Pons (tissue), 1 donor: ENCODE measurements at regions not wholly inside any gene's neighbourhood (a gene's known extent, or its start where the extent isn't known, plus 50 kb on each side); places are given as distances from the start of the nearest gene placed in this dataset.
"Not testable (repeated sequence)": the region's sequence is repeated elsewhere in the genome, so short reads cannot be mapped to it uniquely, and the experiment has no call there.

Experiments
- DNase-seq: peaks from one replicate; pipeline ENCODE4 v3.0.0-alpha.2; 2016; ENCODE audit warnings: low spot score

DNA sequence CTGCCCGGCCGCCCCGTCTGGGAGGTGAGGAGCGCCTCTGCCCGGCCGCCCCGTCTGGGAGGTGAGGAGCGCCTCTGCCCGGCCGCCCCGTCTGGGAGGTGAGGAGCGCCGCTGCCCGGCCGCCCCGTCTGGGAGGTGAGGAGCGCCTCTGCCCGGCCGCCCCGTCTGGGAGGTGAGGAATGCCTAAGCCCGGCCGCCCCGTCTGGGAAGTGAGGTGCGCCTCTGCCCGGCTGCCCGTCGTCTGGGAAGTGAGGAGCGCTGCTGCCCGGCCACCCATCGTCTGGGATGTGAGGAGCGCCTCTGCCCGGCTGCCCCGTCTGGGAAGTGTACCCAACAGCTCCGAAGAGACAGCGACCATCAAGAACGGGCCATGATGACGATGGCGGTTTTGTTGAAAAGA, 136.6 kb upstream of the PROKR2 start:
- not testable (repeated sequence) for DNase-seq

DNA sequence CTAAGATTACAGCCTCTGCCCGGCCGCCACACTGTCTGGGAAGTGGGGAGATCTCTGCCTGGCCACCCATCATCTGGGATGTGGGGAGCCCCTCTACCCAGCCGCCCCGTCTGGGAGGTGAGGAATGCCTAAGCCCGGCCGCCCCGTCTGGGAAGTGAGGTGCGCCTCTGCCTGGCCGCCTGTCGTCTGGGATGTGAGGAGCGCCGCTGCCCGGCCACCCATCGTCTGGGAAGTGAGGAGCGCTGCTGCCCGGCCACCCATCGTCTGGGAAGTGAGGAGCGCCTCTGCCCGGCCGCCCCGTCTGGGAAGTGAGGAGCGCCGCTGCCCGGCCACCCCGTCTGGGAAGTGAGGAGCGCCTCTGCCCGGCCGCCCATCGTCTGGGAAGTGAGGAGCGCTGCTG, 135.9 kb upstream of the PROKR2 start:
- DNase-seq = not testable (repeated sequence)

- DNase-seq = not testable (repeated sequence)
These were observed 135.5 kb upstream of the PROKR2 start for GRCh38 chr20:5452286-5452685.

- no peak for DNase-seq
These were observed 135.0 kb upstream of the PROKR2 start for GRCh38 chr20:5451643-5452210.

DNA sequence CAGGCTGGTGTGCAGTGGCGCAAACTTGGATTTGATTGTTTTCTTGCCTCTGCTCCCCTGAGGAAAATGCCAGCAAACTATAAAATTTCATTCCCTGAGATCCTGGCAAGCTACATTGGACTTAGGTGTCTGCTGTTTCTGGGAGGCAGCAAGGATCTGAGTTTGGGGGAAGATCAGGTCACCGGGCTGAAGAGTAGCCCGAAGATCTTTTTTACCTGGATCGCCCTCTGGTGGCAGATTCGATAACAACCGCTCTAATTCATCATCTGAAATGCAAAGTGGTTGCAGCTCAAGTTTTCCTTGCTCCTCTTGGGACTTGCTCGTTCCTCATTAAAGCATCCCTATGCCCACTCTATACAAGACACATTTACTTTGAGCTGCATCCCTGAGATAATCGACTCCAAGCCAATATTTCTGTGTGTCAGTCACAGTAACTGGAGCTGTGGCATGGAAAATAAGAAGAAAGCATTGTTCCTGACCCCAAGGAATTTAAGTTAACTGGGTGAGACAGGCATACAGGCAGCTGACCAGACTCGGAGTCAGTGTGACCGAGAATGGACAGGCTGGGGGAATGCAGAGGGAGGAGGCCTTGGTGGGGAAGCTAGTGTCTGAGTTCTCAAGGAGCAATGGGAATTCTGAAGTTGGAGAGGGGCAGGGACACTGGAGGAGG, 131.8 kb upstream of the PROKR2 start:
- DNase-seq = peak; percentile 62

GRCh38 chr20:5447188-5447587, 130.4 kb upstream of the PROKR2 start:
- no peak for DNase-seq

GRCh38 chr20:5445611-5446010, 128.9 kb upstream of the PROKR2 start:
- DNase-seq = no peak

- no peak for DNase-seq
These were observed 125.3 kb upstream of the PROKR2 start for GRCh38 chr20:5442101-5442500.

- no peak for DNase-seq
These were observed 117.4 kb upstream of the PROKR2 start for GRCh38 chr20:5434116-5434515.

- peak; percentile 33 for DNase-seq
These were observed 116.6 kb upstream of the PROKR2 start for GRCh38 chr20:5433352-5433751.

DNA sequence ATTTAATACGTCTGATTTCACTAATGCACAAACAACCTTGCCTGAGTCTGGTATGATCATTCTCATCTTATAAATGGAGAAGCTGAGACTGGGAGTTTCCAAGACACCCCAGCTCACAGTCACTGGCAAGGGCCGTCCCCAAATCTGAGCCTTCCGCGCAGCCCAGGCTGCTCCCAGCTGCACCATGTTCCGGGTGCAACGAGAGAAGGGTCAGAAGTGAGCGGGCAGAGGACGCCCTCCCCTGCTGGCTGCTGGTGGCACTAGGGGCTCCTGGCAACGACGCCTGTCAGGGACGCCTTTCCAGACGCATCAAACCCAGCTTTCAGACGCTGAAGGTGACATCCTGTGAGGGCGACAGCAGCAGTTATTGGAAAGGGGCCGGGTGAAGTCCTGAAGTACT, 115.3 kb upstream of the PROKR2 start:
- DNase-seq = no peak

DNA sequence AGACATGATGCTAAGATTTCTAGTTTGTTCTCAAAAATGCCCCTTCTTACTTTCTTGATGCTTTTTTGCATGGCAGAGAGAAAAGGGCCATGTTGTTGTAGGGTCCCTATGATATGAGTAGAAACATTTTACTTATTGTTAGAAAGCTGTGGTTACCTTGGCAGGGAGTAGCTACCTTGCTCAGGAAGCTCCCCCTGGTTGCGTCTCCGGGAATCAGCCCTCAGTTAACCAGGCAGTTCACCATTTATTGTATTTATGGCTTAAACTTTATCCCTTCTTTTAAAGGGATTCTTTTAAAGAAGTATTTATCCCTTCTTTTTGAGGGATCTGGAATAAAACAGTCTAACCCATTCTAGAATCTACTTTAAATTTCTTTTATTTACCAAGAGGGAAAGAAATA, 113.9 kb upstream of the PROKR2 start:
- no peak for DNase-seq

- no peak for DNase-seq
These were observed 109.3 kb upstream of the PROKR2 start for GRCh38 chr20:5426026-5426425.

DNA sequence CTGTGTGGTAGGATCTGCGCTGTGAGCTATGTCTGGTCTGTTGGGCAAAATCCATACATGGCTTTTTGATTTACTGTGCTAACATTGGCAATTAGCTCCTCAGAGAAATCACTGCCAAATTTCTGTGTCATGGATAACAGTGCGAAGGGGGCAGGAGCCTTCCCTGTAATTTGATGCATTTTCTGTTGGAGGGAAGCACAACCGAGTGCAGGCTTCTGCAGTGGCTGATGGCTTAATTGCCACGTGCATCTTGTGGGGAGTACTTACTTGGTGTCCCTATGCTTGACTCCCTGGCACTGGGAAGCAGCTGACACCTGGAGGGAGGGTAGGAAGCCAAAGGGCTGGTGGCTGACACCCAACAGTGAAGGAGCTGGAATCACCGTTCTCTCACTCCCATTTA, 99.3 kb upstream of the PROKR2 start:
- DNase-seq = no peak

DNA sequence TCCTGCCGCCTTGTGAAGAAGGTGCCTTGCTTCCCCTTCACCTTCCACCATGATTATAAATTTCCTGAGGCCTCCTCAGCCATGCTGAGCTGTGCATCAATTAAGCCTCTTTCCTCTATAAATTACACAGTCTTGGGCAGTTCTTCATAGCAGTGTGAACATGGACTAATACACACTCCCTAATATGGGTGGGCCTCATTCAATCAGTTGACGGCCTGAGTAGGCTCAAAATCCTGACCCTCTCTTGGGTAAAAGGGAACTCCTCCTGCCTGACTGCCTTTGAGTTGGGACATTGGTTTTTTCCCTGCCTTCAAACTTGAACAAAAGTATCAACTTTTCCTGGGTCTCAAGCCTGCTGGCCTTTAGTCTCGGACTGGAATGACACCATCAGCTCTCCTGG, 96.6 kb upstream of the PROKR2 start:
- DNase-seq = no peak

- DNase-seq = no peak
These were observed 93.7 kb upstream of the PROKR2 start for GRCh38 chr20:5410470-5410869.

DNA sequence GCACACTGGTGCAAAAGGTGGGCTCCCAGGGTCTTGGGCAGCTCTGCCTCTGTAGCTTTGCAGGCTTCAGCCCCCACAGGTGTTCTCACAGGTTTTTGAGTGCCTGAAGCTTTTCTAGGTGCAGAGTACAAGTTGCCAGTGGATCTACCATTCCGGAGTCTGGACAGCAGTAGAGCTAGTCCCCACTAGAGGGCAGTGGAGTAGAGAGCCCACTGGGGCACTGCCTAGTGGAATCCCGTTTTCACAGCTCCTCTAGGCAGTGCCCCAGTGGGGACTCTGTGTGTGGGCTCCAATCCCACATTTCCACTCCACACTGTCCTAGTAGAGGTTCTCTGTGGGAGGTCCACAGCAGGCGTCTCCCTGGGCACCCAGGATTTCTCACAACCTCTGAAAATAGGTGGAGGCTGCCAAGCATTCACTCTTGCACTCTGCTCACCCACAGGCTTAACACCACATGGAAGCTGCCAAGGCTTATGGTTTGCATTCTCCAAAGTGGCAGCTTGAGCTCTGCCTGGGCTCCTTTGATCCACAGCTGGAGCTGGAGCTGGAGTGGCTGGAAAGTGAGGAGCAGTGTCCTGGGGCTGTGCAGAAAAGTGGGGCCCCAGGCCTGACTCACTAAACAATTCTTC, 86.3 kb upstream of the PROKR2 start:
- no peak for DNase-seq

DNA sequence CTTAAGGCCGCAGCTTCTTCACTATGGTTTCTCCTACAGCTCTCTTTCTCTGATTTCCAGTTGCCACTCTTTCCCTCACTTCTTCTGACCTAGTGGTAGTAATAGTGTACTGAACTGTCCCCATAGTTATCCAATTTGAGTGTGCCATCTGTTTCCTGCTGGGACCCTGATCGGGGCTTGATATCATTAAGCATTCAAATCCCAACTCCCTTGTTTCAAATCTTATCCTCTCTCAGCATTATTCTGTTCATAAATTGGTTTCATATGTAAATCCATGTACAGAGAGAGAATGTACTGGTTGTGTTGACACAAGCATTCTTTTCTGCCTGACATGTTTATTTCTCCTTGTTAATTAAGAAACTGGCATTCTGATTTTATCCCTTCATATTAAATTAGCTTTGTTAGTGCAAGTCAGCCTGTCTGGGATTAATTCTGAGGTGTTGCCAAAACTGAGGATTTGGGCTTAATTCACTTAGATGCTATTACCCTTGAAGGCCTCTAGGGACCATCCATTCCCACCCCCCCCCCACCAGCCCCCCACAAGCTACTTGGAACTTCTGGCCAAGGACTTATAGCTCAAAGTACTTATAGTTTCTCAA, 84.6 kb upstream of the PROKR2 start:
- no peak for DNase-seq

DNA sequence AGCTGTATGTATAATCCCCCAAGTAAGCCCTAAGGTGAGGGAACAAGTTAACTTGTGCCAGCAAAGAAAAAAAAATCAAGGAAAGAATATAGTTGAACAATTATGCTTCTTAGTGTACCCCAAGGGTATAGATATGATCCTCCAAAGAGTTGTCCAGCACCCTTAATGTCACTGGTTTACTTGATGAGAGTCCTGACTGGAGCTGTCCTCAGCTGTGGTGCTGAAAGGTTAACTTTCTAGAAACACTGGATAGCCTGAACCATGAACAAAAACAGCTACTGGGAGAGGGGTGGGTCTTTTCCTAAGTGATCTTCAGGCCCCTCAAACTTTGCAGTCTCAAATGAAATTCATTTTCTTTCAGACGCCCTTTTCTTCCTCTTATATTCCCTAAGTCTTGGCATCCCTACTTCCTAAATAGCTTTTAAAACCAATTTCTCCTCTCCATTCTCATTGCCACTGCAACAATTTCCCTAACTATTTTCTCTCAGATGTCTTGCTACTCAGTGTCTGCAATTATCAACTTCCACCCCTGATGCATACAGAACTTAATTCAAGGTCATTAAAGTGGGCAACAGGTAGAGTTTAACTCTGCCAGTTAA, 83.5 kb upstream of the PROKR2 start:
- DNase-seq = no peak

- DNase-seq = peak; percentile 6
These were observed 80.6 kb upstream of the PROKR2 start for GRCh38 chr20:5397393-5397792.

GRCh38 chr20:5395932-5396727, 79.4 kb upstream of the PROKR2 start:
- DNase-seq = no peak
